Thoracic aorta (tissue), 2 donors: ENCODE measurements at regions not wholly inside any gene's neighbourhood (a gene's known extent, or its start where the extent isn't known, plus 50 kb on each side); places are given as distances from the start of the nearest gene placed in this dataset.

Experiments
- ATAC-seq: fragments of 150-250 bp; one replicate; pipeline ENCODE4 v1.8.0; 2017; ENCODE audit warnings: low read depth; ENCODE audit not compliant: insufficient number of reproducible peaks, low FRiP score
- DNase-seq: peaks from one replicate; pipeline ENCODE4 v3.0.0-alpha.2; 2020; ENCODE audit warnings: low spot score
- H3K27ac ChIP-seq, 2 donors: fragments of 200-600 bp; sonication (generic); 1 replicate in 1 of 2; 2 replicates in 1 of 2; pipeline ENCODE4 v1.5.1; 2016; ENCODE audit warnings: mild to moderate bottlenecking in 2 of 2, moderate library complexity in 2 of 2
- H3K27me3 ChIP-seq: fragments of 200-600 bp; sonication (generic); replicated peaks from 2 replicates; pipeline ENCODE4 v1.6.0; 2016; ENCODE audit warnings: mild to moderate bottlenecking; ENCODE audit not compliant: insufficient read depth
- H3K36me3 ChIP-seq: fragments of 200-600 bp; sonication (generic); one replicate; pipeline ENCODE4 v1.5.1; 2016
- H3K4me1 ChIP-seq, 2 donors: fragments of 200-600 bp; sonication (generic); 1 replicate in 1 of 2; 2 replicates in 1 of 2; pipeline versions ENCODE4 v1.5.1 to v1.6.0; 2016; ENCODE audit warnings: low read depth in 2 of 2, mild to moderate bottlenecking in 1 of 2; ENCODE audit not compliant: control insufficient read depth in 1 of 2
- H3K4me3 ChIP-seq: fragments of 200-600 bp; sonication (generic); 2 replicates; pipeline ENCODE4 v1.5.1; 2016; ENCODE audit warnings: mild to moderate bottlenecking
- H3K9me3 ChIP-seq: fragments of 200-600 bp; sonication (generic); 2 replicates; pipeline ENCODE4 v1.5.1; 2016
- CTCF ChIP-seq: fragments of 200-600 bp; sonication (generic); IDR thresholded peaks from one replicate; pipeline ENCODE4 v1.5.1; 2019; ENCODE audit warnings: antibody characterized with exemption

GRCh38 chr16:13638218-13638617, 281.7 kb upstream of the ERCC4 start:
- Histone ChIP-seq H3K4me3 (no peak overlapping the region), H3K4me1 (no peaks in the 10 kb centered on the region), H3K27ac (no peak overlapping the region), H3K36me3 (no peaks in the 10 kb centered on the region), H3K9me3 (no peaks in the 10 kb centered on the region), H3K27me3 (no peaks in the 10 kb centered on the region)
- no peak for TF ChIP-seq CTCF
- DNase-seq (no peak), ATAC-seq (no peak)

- Histone ChIP-seq H3K27me3 (no peaks in the 10 kb centered on the region), H3K4me1 (no peaks in the 10 kb centered on the region), H3K27ac (no peak overlapping the region), H3K36me3 (no peaks in the 10 kb centered on the region), H3K4me3 (no peak overlapping the region), H3K9me3 (no peaks in the 10 kb centered on the region)
- ATAC-seq (no peak), DNase-seq (no peak)
- TF ChIP-seq CTCF, result no peak
These were observed 276.5 kb upstream of the ERCC4 start for GRCh38 chr16:13643412-13643811.

- ATAC-seq (no peak), DNase-seq (no peak)
- H3K36me3 ChIP-seq, result no peaks in the 10 kb centered on the region
- H3K4me1 ChIP-seq, result no peaks in the 10 kb centered on the region
- TF ChIP-seq CTCF, result no peak
- H3K27ac ChIP-seq, result no peak overlapping the region
- H3K9me3 ChIP-seq, result no peaks in the 10 kb centered on the region
- no peaks in the 10 kb centered on the region for H3K27me3 ChIP-seq
- no peak overlapping the region for H3K4me3 ChIP-seq
These were observed 274.2 kb upstream of the ERCC4 start for GRCh38 chr16:13645601-13646245.

GRCh38 chr16:13660807-13661206, 259.1 kb upstream of the ERCC4 start:
- DNase-seq, result no peak
- Histone ChIP-seq H3K27ac (no peak overlapping the region), H3K36me3 (no peaks in the 10 kb centered on the region), H3K27me3 (no peaks in the 10 kb centered on the region), H3K4me3 (no peak overlapping the region), H3K9me3 (no peaks in the 10 kb centered on the region), H3K4me1 (no peaks in the 10 kb centered on the region)
- ATAC-seq, result no peak
- TF ChIP-seq CTCF, result no peak

- ATAC-seq, result no peak
- Histone ChIP-seq H3K36me3 (no peaks in the 10 kb centered on the region), H3K4me3 (no peak overlapping the region), H3K27ac (no peak overlapping the region), H3K9me3 (no peaks in the 10 kb centered on the region), H3K4me1 (no peaks in the 10 kb centered on the region), H3K27me3 (no peaks in the 10 kb centered on the region)
- DNase-seq, result no peak
- TF ChIP-seq CTCF, result no peak
These were observed 254.1 kb upstream of the ERCC4 start for GRCh38 chr16:13665876-13666275.
